ENCODE measurements at regions not wholly inside any gene's neighbourhood (a gene's known extent, or its start where the extent isn't known, plus 50 kb on each side); places are given as distances from the start of the nearest gene placed in this dataset.

GRCh38 chr7:122199171-122199570 is 55.1 kb upstream of the AASS start:
- DNase-seq (no peak), ATAC-seq (ENCODE audit: low FRiP score in 2 of 2) (no peak)
- Histone ChIP-seq H3K4me3 (no peak overlapping the region), H3K27me3 (no peaks in the 10 kb centered on the region), H3K9me3 (no peaks in the 10 kb centered on the region), H3K4me1 (peaks cover 0 to 3% (median 0%) of the 10 kb centered on the region in 4 donors), H3K27ac (no peak overlapping the region), H3K36me3 (no peaks in the 10 kb centered on the region)
- TF ChIP-seq POLR2A (IDR thresholded peaks at IDR 0.05) (no peak), POLR2AphosphoS5 (IDR thresholded peaks at IDR 0.05) (no peak), EP300 (IDR thresholded peaks at IDR 0.05) (no peak), CTCF (IDR thresholded peaks at IDR 0.05) (no peak)

DNA sequence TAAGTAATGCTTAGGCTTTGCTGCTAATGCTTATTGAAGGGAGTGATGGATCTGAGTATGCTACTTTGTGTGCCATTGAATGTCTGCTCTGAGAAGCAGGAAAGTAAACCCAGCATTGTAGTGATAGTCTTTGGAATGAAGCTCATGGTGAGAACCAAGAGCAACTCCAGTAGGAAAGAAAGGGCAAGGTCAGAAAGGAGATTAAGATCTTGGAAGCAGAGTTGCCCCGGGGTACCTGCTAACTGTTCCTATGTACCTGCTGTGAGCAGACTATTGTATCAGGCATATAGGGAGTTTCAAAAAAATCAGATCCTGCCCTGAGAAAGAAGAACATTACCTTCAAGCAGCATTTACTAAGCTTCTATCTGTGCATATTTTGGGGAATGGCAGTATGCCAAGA is 54.5 kb upstream of the AASS start:
- ATAC-seq (ENCODE audit: low FRiP score in 2 of 2), result no peak
- H3K9me3 ChIP-seq, result no peaks in the 10 kb centered on the region
- TF ChIP-seq POLR2A (IDR thresholded peaks at IDR 0.05), result no peak
- no peak for TF ChIP-seq POLR2AphosphoS5 (IDR thresholded peaks at IDR 0.05)
- no peak for TF ChIP-seq EP300 (IDR thresholded peaks at IDR 0.05)
- no peak for TF ChIP-seq CTCF (IDR thresholded peaks at IDR 0.05)
- H3K36me3 ChIP-seq, result no peaks in the 10 kb centered on the region
- WGBS, 2 donors, result 53 to 61% methylated on average over 1 of the region's 1 CpG
- DNase-seq, result no peak
- no peak overlapping the region for H3K4me3 ChIP-seq
- no peaks in the 10 kb centered on the region for H3K27me3 ChIP-seq
- H3K27ac ChIP-seq, result no peak overlapping the region
- H3K4me1 ChIP-seq, result peaks cover 0 to 3% (median 0%) of the 10 kb centered on the region in 4 donors
